ENCODE measurements at regions not wholly inside any gene's neighbourhood (a gene's known extent, or its start where the extent isn't known, plus 50 kb on each side); places are given as distances from the start of the nearest gene placed in this dataset.

DNA sequence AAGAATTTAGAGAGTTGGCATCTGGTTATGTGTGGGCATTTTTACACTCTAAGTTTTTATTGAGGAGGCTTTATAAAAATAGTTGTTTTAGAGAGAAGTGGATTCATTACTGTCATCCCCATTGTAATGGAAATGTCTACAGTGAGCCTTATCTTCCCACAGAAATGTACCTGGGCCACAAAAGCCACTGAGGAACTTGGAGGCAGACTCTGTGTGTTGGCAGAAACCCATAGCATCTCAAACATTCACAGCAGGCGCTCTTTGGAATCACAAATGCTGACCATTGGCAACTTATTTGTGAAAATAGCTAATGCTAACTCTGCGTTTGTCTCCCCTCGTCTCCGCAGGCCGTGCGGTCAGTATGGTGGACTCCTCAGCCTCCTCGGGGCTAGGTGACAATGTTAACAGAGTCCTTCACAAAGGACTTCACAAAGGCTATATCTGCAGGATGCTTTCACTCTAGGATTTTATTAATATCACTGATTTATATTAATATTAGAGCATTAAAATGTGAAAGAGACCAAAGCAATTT lies 689.1 kb upstream of the POU3F3 start:
- TF ChIP-seq, protein P1, sequence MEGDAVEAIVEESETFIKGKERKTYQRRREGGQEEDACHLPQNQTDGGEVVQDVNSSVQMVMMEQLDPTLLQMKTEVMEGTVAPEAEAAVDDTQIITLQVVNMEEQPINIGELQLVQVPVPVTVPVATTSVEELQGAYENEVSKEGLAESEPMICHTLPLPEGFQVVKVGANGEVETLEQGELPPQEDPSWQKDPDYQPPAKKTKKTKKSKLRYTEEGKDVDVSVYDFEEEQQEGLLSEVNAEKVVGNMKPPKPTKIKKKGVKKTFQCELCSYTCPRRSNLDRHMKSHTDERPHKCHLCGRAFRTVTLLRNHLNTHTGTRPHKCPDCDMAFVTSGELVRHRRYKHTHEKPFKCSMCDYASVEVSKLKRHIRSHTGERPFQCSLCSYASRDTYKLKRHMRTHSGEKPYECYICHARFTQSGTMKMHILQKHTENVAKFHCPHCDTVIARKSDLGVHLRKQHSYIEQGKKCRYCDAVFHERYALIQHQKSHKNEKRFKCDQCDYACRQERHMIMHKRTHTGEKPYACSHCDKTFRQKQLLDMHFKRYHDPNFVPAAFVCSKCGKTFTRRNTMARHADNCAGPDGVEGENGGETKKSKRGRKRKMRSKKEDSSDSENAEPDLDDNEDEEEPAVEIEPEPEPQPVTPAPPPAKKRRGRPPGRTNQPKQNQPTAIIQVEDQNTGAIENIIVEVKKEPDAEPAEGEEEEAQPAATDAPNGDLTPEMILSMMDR (IDR thresholded peaks at IDR 0.05; ENCODE audit: control extremely low read depth in 1 of 3, insufficient read depth in 1 of 3, low read depth in 1 of 3, low read length in 3 of 3) = no peak
- TF ChIP-seq RNF2 (IDR thresholded peaks at IDR 0.05; ENCODE audit: borderline replicate concordance, low read depth, low read length, missing control alignments, poor library complexity, severe bottlenecking) (no peak), POLR2AphosphoS5 (IDR thresholded peaks at IDR 0.05; ENCODE audit: low read depth, low read length) (no peak), GABPA (IDR thresholded peaks at IDR 0.05; ENCODE audit: borderline replicate concordance, insufficient read depth, low read length) (no peak), TBP (IDR thresholded peaks at IDR 0.05; ENCODE audit: low read depth, low read length) (no peak), SP1 (IDR thresholded peaks at IDR 0.05; ENCODE audit: low read depth, low read length) (no peak), EZH2 (IDR thresholded peaks at IDR 0.05; ENCODE audit: low read depth, low read length, severe bottlenecking) (no peak), RXRA (IDR thresholded peaks at IDR 0.05; ENCODE audit: insufficient read depth, low read depth, low read length) (no peak), SUZ12 (IDR thresholded peaks at IDR 0.05; ENCODE audit: low read length) (no peak)
- TF ChIP-seq, protein P2, sequence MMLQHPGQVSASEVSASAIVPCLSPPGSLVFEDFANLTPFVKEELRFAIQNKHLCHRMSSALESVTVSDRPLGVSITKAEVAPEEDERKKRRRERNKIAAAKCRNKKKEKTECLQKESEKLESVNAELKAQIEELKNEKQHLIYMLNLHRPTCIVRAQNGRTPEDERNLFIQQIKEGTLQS (IDR thresholded peaks at IDR 0.05; ENCODE audit: insufficient read depth, low read depth, low read length) = no peak
- TF ChIP-seq, protein P3, sequence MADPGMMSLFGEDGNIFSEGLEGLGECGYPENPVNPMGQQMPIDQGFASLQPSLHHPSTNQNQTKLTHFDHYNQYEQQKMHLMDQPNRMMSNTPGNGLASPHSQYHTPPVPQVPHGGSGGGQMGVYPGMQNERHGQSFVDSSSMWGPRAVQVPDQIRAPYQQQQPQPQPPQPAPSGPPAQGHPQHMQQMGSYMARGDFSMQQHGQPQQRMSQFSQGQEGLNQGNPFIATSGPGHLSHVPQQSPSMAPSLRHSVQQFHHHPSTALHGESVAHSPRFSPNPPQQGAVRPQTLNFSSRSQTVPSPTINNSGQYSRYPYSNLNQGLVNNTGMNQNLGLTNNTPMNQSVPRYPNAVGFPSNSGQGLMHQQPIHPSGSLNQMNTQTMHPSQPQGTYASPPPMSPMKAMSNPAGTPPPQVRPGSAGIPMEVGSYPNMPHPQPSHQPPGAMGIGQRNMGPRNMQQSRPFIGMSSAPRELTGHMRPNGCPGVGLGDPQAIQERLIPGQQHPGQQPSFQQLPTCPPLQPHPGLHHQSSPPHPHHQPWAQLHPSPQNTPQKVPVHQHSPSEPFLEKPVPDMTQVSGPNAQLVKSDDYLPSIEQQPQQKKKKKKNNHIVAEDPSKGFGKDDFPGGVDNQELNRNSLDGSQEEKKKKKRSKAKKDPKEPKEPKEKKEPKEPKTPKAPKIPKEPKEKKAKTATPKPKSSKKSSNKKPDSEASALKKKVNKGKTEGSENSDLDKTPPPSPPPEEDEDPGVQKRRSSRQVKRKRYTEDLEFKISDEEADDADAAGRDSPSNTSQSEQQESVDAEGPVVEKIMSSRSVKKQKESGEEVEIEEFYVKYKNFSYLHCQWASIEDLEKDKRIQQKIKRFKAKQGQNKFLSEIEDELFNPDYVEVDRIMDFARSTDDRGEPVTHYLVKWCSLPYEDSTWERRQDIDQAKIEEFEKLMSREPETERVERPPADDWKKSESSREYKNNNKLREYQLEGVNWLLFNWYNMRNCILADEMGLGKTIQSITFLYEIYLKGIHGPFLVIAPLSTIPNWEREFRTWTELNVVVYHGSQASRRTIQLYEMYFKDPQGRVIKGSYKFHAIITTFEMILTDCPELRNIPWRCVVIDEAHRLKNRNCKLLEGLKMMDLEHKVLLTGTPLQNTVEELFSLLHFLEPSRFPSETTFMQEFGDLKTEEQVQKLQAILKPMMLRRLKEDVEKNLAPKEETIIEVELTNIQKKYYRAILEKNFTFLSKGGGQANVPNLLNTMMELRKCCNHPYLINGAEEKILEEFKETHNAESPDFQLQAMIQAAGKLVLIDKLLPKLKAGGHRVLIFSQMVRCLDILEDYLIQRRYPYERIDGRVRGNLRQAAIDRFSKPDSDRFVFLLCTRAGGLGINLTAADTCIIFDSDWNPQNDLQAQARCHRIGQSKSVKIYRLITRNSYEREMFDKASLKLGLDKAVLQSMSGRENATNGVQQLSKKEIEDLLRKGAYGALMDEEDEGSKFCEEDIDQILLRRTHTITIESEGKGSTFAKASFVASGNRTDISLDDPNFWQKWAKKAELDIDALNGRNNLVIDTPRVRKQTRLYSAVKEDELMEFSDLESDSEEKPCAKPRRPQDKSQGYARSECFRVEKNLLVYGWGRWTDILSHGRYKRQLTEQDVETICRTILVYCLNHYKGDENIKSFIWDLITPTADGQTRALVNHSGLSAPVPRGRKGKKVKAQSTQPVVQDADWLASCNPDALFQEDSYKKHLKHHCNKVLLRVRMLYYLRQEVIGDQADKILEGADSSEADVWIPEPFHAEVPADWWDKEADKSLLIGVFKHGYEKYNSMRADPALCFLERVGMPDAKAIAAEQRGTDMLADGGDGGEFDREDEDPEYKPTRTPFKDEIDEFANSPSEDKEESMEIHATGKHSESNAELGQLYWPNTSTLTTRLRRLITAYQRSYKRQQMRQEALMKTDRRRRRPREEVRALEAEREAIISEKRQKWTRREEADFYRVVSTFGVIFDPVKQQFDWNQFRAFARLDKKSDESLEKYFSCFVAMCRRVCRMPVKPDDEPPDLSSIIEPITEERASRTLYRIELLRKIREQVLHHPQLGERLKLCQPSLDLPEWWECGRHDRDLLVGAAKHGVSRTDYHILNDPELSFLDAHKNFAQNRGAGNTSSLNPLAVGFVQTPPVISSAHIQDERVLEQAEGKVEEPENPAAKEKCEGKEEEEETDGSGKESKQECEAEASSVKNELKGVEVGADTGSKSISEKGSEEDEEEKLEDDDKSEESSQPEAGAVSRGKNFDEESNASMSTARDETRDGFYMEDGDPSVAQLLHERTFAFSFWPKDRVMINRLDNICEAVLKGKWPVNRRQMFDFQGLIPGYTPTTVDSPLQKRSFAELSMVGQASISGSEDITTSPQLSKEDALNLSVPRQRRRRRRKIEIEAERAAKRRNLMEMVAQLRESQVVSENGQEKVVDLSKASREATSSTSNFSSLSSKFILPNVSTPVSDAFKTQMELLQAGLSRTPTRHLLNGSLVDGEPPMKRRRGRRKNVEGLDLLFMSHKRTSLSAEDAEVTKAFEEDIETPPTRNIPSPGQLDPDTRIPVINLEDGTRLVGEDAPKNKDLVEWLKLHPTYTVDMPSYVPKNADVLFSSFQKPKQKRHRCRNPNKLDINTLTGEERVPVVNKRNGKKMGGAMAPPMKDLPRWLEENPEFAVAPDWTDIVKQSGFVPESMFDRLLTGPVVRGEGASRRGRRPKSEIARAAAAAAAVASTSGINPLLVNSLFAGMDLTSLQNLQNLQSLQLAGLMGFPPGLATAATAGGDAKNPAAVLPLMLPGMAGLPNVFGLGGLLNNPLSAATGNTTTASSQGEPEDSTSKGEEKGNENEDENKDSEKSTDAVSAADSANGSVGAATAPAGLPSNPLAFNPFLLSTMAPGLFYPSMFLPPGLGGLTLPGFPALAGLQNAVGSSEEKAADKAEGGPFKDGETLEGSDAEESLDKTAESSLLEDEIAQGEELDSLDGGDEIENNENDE (IDR thresholded peaks at IDR 0.05; ENCODE audit: insufficient replicate concordance, low read length) = no peak

Measured in H1 (cell line).